Panc1 (cell line): ENCODE measurements at regions not wholly inside any gene's neighbourhood (a gene's known extent, or its start where the extent isn't known, plus 50 kb on each side); places are given as distances from the start of the nearest gene placed in this dataset.

Experiments used
- CTCF ChIP-seq: fragments of 450-650 bp; IDR thresholded peaks from 2 replicates; pipeline ENCODE4 v1.5.1; 2017; ENCODE audit warnings: mild to moderate bottlenecking
- REST ChIP-seq, 2 experiments: IDR thresholded peaks; 2 replicates each; pipeline ENCODE4 v1.6.1; 2011 to 2012; ENCODE audit warnings: low read depth in 2 of 2, control low read depth in 1 of 2, low read length in 1 of 2, mild to moderate bottlenecking in 1 of 2, moderate library complexity in 1 of 2; ENCODE audit not compliant: insufficient read depth in 1 of 2

GRCh38 chr2:164015328-164016123 lies 279.7 kb upstream of the FIGN start:
- TF ChIP-seq REST (IDR thresholded peaks at IDR 0.05; ENCODE audit: insufficient read depth in 1 of 2, low read depth in 2 of 2, low read length in 1 of 2) = no peak
- TF ChIP-seq CTCF = no peak
